Sigmoid colon (tissue), 6 donors: ENCODE measurements at regions not wholly inside any gene's neighbourhood (a gene's known extent, or its start where the extent isn't known, plus 50 kb on each side); places are given as distances from the start of the nearest gene placed in this dataset.

Experiments
- DNase-seq: peaks from one replicate; pipeline ENCODE4 v3.0.0-alpha.2; 2019
- H3K27ac ChIP-seq, 4 donors: fragments of 200-600 bp; sonication (generic); one replicate each; pipeline ENCODE4 v1.5.1; 2016 to 2019; ENCODE audit warnings: mild to moderate bottlenecking in 1 of 4
- H3K27me3 ChIP-seq, 3 donors: fragments of 200-600 bp; sonication (generic); one replicate each; pipeline ENCODE4 v1.5.1; 2019; ENCODE audit warnings: mild to moderate bottlenecking in 1 of 3
- H3K36me3 ChIP-seq, 4 donors: fragments of 200-600 bp; sonication (generic); one replicate each; pipeline ENCODE4 v1.5.1; 2016 to 2019
- H3K4me1 ChIP-seq, 4 donors: fragments of 200-600 bp; sonication (generic); one replicate each; pipeline ENCODE4 v1.5.1; 2017 to 2019
- H3K4me3 ChIP-seq, 4 donors: fragments of 200-600 bp; sonication (generic); one replicate each; pipeline ENCODE4 v1.5.1; 2017 to 2019; ENCODE audit warnings: mild to moderate bottlenecking in 2 of 4, moderate library complexity in 1 of 4
- H3K9me3 ChIP-seq, 4 donors: fragments of 200-600 bp in 3 of 4; sonication (generic) in 3 of 4; one replicate each; pipeline versions ENCODE4 v1.5.1 to v1.6.1; 2013 to 2019
- CTCF ChIP-seq, 4 experiments: fragments of 450-650 bp in 3 of 4; fragments of 200-600 bp in 1 of 4; IDR thresholded peaks; one replicate each; pipeline ENCODE4 v1.5.1; 2016 to 2019; ENCODE audit warnings: antibody characterized with exemption in 4 of 4, mild to moderate bottlenecking in 3 of 4, moderate library complexity in 2 of 4
- EP300 ChIP-seq, 4 donors: sonication (generic); formaldehyde crosslinking; IDR thresholded peaks; one replicate each; pipeline ENCODE4 v1.6.1; 2017; ENCODE audit warnings: antibody characterized with exemption in 4 of 4
- POLR2A ChIP-seq, 2 donors: fragments of 450-650 bp; IDR thresholded peaks; one replicate each; pipeline ENCODE4 v1.6.1; 2016; ENCODE audit warnings: antibody characterized with exemption in 2 of 2, mild to moderate bottlenecking in 2 of 2, moderate library complexity in 2 of 2
- POLR2AphosphoS5 ChIP-seq, 4 donors: sonication (generic); formaldehyde crosslinking; IDR thresholded peaks; one replicate each; pipeline ENCODE4 v1.6.1; 2017; ENCODE audit warnings: antibody characterized with exemption in 4 of 4
- WGBS, 2 donors: extraction: QIAGEN DNeasy Blood & Tissue Kit; methylation state at CpG; one replicate each; pipeline ENCODE4 v1.1.7; 2013; 5-methylcytosine and 5-hydroxymethylcytosine counted together
- intact Hi-C: fragments of 100-400 bp; cut with DNase I; formaldehyde crosslinking; loops from one replicate; pipeline ENCODE4 v1.15.1; 2023
- donor health status: healthy with polysubstance abuse.
- donor health status: healthy.

- intact Hi-C loops, result no loop called here
- Histone ChIP-seq H3K9me3 (no peaks in the 10 kb centered on the region), H3K27me3 (no peaks in the 10 kb centered on the region), H3K27ac (no peak overlapping the region), H3K4me1 (no peaks in the 10 kb centered on the region), H3K36me3 (no peaks in the 10 kb centered on the region), H3K4me3 (no peak overlapping the region)
- DNase-seq, result no peak
- no peak for TF ChIP-seq EP300 (IDR thresholded peaks at IDR 0.05)
- TF ChIP-seq POLR2AphosphoS5 (IDR thresholded peaks at IDR 0.05), result no peak
- no peak for TF ChIP-seq POLR2A (IDR thresholded peaks at IDR 0.05)
- TF ChIP-seq CTCF (IDR thresholded peaks at IDR 0.05), result no peak
- 44 to 65% methylated on average over 2 of the region's 2 CpGs for WGBS, 2 donors
Measured at GRCh38 chr3:139870000-139870675, 64.8 kb upstream of the CLSTN2 start.

- H3K36me3 ChIP-seq, result no peaks in the 10 kb centered on the region
- no peak overlapping the region for H3K4me3 ChIP-seq
- no peaks in the 10 kb centered on the region for H3K4me1 ChIP-seq
- no peak for DNase-seq
- H3K27me3 ChIP-seq, result no peaks in the 10 kb centered on the region
- TF ChIP-seq EP300 (IDR thresholded peaks at IDR 0.05) (no peak), POLR2AphosphoS5 (IDR thresholded peaks at IDR 0.05) (no peak), POLR2A (IDR thresholded peaks at IDR 0.05) (no peak), CTCF (IDR thresholded peaks at IDR 0.05) (no peak)
- intact Hi-C loops, result no loop called here
- H3K27ac ChIP-seq, result no peak overlapping the region
- WGBS, 2 donors, result 95 to 96% methylated on average over 2 of the region's 2 CpGs
- no peaks in the 10 kb centered on the region for H3K9me3 ChIP-seq
Measured at GRCh38 chr3:139868773-139869172, 66.2 kb upstream of the CLSTN2 start.

- TF ChIP-seq CTCF (IDR thresholded peaks at IDR 0.05) (no peak), POLR2AphosphoS5 (IDR thresholded peaks at IDR 0.05) (no peak), EP300 (IDR thresholded peaks at IDR 0.05) (no peak), POLR2A (IDR thresholded peaks at IDR 0.05) (no peak)
- intact Hi-C loops, result no loop called here
- no peak overlapping the region for H3K4me3 ChIP-seq
- H3K27me3 ChIP-seq, result no peaks in the 10 kb centered on the region
- DNase-seq, result no peak
- no peak overlapping the region for H3K27ac ChIP-seq
- no peaks in the 10 kb centered on the region for H3K4me1 ChIP-seq
- WGBS, 2 donors, result 51 to 57% methylated on average over 3 of the region's 3 CpGs
- H3K9me3 ChIP-seq, result peaks cover 0 to 4% (median 2%) of the 10 kb centered on the region in 4 donors
- H3K36me3 ChIP-seq, result no peaks in the 10 kb centered on the region
Measured at GRCh38 chr3:139848660-139849059, 86.3 kb upstream of the CLSTN2 start.

- H3K4me3 ChIP-seq, result no peak overlapping the region
- no peaks in the 10 kb centered on the region for H3K4me1 ChIP-seq
- no peaks in the 10 kb centered on the region for H3K36me3 ChIP-seq
- no peak overlapping the region for H3K27ac ChIP-seq
- H3K27me3 ChIP-seq, result no peaks in the 10 kb centered on the region
- 20 to 25% methylated on average over 1 of the region's 1 CpG for WGBS, 2 donors
- DNase-seq, result no peak
- no peak for TF ChIP-seq EP300 (IDR thresholded peaks at IDR 0.05)
- TF ChIP-seq CTCF (IDR thresholded peaks at IDR 0.05), result no peak
- no peak for TF ChIP-seq POLR2A (IDR thresholded peaks at IDR 0.05)
- no peak for TF ChIP-seq POLR2AphosphoS5 (IDR thresholded peaks at IDR 0.05)
- intact Hi-C loops, result no loop called here
- peaks cover 0 to 4% (median 2%) of the 10 kb centered on the region in 4 donors for H3K9me3 ChIP-seq
Measured at GRCh38 chr3:139846729-139847128, 88.3 kb upstream of the CLSTN2 start.

GRCh38 chr3:139839659-139840058, 95.3 kb upstream of the CLSTN2 start:
- Histone ChIP-seq H3K36me3 (no peaks in the 10 kb centered on the region), H3K4me3 (no peak overlapping the region), H3K9me3 (no peaks in the 10 kb centered on the region), H3K4me1 (peaks cover 0 to 11% (median 0%) of the 10 kb centered on the region in 4 donors), H3K27ac (no peak overlapping the region), H3K27me3 (no peaks in the 10 kb centered on the region)
- intact Hi-C loops, result no loop called here
- no peak for DNase-seq
- no peak for TF ChIP-seq CTCF (IDR thresholded peaks at IDR 0.05)
- no peak for TF ChIP-seq EP300 (IDR thresholded peaks at IDR 0.05)
- no peak for TF ChIP-seq POLR2AphosphoS5 (IDR thresholded peaks at IDR 0.05)
- TF ChIP-seq POLR2A (IDR thresholded peaks at IDR 0.05), result no peak
- 29 to 50% methylated on average over 3 of the region's 3 CpGs for WGBS, 2 donors
